Islet of Langerhans (tissue), 1 donor: ENCODE measurements at regions not wholly inside any gene's neighbourhood (a gene's known extent, or its start where the extent isn't known, plus 50 kb on each side); places are given as distances from the start of the nearest gene placed in this dataset.

Experiments
- FAIRE-seq: peaks from one replicate; lab custom pipeline; 2011; peaks lifted over from hg19 to GRCh38; lab: Jason Lieb, UNC

DNA sequence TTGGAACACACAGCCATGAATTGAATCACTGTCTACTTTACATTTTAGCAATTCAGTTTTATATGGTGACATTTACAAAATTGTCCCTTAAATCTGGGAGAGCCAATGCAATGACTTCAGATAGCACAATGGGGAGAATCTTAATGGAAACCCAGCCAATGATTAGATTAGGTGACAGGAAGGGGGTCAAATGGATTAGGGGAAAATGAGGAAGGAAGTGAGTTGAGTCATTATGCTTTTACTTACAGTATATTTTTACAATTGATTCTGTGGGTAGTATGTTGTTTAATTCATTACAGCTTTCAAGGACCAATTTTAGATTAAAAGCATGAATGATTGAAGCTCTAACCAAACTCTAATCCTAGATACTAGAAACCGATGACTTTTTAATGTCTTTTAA is 229.8 kb downstream of the SOX4 start:
- FAIRE-seq = no peak

DNA sequence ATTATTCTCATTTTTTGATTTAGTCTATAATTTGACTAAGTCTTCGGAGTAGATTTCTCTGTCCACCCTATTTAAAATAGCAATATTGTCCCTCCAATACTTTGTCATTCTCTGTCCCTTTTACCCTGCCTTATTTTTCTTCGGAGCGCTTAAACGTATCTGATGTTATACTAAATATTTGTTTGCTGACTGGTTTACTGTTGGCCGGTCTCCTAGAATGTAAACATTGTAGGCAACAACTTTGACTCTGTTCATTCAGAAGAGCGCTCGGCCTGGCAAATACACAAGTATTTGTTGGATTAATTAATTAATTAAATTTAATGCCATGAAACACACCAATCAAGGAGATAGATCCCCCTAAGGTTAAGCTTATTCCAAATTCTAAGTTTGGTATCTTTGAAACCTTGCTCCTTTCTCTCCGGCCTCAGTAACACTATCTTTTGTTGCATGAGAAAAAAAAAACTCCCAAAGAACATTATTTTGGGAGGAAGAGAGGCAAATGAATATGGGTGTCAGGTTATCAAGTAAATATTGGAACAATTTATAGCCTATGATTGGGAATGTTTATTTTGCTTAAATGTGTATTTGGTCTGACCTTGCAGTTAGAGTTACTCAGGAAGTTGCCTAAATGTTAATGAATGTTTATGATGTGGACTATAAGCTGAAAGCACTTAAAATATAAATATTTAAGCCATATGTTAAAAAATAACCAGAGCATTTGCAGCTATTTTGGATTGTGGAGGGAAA is 231.1 kb downstream of the SOX4 start:
- no peak for FAIRE-seq

DNA sequence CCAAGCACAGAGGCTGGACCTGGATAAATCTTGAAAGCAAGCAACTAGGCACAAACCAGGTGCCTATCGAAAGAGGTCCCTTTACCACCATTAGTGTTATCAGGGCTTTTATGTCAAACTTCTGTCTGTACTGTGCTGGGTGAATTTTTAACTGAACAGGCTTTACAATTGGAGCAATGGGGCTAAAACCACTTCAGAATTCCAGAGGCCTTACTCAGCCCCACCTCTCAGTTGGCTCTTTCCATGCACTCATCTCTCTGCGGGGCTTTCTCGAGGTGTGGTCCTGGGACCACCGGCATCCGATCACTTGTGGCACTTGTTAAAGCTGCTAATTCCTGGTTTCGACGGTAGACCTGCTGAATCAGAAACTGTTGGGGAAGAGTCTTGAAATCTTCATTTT is 232.5 kb downstream of the SOX4 start:
- no peak for FAIRE-seq

DNA sequence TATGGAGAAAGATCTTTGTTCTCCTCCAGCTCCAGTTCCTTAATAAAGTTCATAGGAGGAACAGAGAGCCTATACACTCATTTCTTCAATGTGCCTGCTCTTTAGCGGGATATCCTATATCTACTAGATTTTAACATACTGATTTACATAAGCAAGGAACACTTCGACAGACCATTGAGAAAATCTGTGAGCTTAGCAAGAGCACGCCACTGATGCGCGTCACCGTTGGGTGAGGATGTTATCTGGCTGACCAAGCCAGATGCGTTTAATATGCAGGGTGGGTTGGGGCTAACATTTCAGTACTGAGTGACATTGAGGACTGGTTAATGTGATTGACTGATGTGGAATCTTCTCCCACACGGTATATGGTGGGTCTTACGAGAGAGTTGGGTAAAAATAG is 233.4 kb downstream of the SOX4 start:
- FAIRE-seq = no peak

DNA sequence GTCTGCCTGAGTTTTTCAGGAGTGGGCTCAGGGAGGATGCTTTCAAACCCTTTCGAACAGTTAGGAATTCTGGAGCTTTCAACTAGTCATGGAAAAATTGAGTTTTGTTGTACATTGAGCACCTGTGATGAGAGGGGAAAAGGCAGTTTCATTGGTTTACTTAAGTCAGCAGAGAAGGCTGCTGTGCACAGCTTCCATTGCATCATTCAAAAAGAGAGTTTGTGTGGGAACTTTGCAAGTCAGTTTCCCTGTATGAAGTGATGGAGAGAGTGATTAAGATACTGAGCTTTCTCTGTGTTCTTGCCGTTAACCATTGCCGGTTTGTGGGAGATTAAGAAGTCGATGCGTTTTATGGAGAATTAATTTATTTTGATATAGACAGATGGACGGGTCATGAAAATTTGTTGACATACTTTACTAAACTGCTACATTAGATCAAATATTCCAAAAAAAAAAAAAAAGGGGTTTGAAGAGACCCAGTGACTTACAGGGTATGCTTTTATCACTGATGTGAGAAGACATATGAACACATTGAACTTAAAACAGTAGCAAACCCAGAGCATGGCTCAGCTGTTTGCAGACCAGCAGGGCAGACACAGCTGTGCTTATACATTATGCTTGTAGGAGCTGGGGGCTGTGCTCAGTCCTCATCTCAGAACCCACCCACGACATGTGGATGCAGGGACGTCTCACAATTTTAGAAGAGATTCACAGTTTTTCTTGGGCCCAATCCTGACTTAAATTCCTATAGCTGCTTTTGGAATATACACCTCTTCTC is 234.1 kb downstream of the SOX4 start:
- FAIRE-seq = no peak

DNA sequence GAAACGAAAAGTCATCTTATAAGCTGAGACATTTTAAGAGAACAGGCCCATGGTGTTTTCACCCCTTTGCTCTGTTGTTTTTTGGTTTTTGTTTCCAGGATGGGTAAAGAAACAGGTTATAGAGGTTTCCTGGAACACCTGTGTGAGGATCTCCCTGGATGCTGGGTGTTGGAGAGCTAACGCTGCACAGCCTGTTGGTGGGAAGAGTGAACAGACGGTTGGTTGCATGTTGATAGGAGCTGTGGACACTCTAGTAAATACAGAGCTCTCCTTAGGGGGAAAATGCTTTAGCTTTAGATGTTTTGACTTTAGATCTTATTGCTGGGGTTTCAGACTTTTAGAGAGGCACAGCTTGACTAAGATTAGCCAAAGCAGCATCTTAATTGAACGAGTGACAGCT is 235.2 kb downstream of the SOX4 start:
- FAIRE-seq = no peak

DNA sequence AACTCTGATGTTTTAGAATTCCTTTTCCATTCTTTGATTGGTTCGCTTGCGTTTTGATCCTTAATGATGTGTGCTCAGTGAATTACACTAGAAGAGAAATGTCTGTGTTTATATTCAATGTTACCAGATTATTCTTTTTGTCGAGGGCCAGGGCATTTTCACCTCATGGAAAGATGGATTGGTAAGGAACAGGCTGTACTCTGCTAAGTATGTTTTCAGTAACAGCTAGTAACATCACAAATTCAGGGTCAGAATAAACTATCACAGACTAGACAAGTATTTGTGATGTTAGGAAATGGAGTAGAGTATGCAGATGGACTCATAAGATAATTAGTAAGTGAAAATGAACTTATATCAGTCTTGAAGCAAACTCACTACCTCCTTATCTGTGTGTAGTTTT is 235.6 kb downstream of the SOX4 start:
- no peak for FAIRE-seq

DNA sequence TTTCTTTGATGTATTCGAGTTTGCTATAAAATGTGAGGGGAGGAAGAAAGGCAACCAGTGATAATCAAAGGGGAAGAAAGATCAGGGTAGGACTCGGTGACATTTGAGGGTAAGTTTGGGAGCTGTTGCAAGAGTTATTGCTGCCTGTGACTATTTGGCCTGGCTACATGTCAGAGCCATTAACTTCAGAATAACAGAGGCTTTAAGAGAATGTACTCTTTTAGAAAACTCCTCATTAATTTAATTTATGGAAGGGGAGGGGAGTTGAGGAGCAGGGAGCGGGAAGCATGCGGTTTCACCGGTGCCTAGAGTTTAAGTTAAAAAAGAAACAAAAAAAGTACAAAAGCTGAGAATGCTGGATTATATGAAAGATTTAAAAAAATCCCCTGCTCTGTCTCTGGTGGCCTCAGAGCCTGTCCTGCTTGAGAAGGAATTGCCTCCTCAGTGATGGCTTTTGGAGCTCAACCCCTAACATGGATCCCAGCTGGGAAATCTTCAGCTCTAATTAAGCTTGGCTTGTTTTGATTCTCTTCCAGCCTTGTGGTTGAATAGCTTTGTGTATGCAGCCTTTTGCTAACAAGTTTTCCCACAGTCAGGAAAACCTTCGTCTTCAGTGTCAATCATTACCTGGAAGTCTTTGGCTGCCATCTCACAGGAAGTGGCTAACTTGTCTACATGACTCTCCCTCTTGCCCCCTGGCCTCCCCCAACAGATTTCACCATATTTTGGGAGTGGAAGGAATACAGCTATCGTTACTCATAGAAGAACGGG is 238.2 kb downstream of the SOX4 start:
- FAIRE-seq = no peak

DNA sequence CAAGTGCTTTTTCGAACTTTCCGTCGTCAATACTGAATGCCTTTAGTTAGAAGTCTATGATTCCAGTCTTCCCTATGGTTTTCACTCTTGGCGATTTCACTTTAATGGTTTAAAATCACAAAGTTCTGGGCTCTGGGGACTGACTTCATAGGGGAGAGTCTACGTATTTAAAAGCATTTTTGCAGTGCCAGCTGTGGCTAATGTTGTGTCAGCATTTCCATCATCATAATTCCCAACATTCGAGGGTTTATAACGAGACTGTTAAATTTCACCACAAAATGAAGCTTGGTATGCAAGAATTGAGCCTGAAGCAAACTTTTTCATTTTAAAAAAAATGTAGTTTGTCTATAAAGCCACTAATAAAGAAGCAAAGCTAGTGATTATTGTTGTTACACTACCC is 242.7 kb downstream of the SOX4 start:
- no peak for FAIRE-seq

DNA sequence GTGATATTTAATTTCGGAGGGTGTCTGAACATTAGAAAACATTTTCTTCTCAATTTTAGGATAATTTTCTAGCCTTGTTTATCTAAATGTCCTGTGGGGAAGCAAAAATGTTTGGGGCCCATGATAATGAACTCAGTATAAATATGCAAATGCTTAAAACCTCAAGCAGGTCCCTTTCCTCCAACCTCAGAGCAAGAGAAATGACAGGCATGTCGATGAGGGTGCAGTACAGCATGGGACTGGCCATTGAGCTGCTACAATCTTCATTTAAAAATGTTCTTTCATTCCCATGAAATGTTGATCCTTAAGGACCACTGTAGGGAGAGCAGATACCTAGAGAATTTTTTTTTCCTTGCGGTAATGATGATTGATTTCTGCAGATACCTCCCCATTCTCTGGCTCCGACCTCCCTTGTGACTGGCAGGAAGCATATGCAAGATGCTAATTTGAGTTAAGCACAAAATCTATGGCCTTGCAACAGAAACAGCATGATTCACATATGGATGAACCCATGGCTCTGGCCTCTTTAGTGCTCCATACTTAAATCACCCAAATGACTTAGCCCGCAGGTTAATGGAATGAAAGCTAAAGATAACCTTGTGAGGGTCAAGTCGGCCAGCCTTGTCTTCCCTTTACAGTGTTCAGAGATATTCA is 243.3 kb downstream of the SOX4 start:
- no peak for FAIRE-seq

DNA sequence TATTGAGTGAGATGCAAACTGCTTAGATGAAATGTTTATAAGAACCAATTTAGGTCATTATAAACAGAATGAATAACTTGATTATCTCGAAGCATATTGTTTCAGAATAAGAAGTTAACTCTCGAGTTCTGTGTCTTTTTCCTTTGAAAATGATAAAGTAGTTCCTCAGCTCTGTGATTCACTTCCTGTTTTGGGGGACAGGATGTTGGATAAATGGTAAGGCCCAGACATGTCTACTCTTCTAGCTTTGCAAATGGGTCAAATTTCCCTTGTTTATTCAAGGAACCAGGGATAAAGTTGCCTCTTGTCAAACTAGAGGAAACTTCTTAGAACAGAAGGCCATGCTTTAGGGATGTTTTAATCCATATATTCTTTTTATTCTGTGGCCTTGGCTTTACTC is 246.9 kb downstream of the SOX4 start:
- no peak for FAIRE-seq

DNA sequence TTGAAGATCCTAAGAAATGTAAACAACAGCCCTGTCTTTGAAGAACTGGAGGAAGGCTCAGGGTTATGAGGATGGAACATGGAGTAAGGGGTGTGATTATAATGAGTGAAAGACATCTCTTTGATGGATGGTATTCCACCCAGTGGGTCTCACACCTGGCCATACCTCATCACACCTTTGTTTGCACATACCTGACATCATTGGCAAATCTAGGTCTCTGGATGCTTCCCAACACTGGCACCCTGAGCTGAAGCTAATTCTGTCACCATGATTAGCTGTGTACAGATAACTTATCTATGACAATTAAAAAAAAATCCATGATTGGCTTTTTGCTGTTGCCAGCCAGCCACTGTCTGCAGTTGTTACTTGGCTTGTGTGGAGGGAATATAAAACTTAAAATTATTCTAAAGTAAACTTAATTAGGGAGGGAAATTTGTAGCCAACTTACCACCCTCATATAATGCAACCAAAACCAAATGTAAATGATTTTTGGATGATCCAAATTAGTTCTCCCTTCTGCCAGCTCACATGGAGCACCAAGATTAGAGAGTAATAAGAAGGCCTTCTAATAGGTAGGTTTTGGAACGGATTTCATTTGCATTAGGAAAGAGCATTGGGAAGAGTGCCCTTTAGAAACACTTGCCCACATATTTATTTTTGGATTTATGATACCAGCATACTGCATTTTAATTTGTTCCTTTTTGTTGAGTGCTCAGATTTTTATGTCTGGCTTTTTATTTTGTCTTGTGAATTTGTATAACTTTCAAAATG is 249.5 kb downstream of the SOX4 start:
- FAIRE-seq = no peak

DNA sequence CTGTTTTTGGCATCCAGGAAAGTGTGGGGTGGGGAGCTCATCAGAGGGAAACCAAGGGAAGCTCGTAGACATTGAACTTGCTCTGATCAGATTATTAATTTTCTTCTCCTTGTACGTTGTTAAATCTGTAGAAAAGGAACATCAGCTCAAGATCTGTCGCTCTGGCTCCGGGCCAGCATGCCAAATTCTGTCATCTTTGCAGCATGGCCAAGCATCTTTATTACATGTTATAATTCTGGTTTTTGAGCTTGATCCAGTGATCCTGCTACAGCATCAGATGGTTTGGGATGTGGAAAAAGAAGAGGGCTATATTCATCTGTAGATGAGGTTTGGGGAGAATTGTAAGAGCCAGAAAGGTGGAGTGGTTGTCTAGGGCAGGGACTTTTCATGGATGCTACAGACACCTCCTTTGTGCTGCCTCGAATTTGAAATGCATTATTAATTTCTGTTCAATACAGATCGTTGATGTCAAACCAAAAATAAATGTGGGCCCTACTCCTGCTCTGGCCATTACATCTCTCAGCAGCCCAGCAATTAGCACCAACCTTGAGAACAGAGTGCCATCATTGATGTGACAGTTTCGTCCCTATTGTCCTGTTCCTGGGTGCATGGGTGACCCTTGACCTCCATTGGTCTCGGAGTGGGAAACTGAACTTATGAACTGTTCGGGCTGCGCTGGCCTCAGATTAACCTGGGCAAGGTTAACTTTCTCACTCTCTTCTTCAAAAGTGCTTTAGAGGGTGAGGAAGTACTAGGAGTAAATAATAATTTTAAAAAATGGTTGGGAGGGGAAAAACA is 250.8 kb downstream of the SOX4 start:
- no peak for FAIRE-seq

DNA sequence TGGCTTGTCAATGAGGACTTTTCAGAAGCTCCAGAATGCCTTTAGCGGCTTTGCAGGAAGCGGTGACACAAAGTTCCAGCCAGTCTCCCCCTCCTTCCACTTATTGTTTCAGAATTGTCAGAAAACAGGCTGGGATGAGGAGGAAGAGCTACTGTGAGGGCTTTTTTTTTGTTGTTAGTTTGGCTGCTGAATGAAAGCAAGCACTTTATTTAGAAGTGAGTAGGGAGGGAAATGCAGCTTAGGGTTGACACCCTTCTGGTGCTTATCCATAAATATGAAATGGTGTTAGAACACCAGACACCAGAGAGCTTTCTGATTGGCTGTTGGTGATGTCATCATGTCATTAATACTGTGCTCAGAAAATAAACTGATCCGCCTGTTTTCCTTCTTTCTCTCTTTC is 251.5 kb downstream of the SOX4 start:
- no peak for FAIRE-seq

DNA sequence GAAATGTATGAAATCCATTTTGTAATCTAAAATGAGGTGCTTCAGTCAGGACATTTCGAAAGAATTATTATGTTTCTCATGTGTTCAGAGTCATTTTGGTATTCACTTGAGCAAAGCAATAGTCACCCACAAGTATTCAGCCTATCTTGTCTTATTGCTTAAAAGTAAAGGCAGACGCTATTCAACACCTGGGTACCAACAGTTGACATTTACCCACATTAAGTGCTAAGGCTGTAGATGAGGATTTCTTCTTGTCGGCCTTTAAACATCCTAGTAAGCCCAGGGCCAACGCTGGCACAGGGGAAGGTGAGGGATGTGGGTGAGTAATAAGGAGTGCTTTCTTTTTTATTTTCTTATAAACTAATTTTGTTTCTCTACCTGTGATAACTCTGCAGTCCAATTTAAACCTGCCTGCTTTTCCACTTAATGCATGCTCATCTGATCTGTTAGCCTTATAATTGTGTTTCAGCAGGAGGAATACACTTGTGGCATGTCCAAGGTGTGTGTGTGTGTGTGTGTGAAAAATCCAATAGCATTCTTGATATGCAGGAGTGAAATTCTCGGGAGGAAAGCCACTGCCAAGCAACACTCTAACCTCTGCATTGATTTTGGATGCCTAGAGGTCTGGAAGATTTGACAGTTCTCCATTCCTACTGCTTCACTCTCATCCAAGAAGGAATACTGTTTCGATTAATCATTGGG is 252.0 kb downstream of the SOX4 start:
- FAIRE-seq = no peak

DNA sequence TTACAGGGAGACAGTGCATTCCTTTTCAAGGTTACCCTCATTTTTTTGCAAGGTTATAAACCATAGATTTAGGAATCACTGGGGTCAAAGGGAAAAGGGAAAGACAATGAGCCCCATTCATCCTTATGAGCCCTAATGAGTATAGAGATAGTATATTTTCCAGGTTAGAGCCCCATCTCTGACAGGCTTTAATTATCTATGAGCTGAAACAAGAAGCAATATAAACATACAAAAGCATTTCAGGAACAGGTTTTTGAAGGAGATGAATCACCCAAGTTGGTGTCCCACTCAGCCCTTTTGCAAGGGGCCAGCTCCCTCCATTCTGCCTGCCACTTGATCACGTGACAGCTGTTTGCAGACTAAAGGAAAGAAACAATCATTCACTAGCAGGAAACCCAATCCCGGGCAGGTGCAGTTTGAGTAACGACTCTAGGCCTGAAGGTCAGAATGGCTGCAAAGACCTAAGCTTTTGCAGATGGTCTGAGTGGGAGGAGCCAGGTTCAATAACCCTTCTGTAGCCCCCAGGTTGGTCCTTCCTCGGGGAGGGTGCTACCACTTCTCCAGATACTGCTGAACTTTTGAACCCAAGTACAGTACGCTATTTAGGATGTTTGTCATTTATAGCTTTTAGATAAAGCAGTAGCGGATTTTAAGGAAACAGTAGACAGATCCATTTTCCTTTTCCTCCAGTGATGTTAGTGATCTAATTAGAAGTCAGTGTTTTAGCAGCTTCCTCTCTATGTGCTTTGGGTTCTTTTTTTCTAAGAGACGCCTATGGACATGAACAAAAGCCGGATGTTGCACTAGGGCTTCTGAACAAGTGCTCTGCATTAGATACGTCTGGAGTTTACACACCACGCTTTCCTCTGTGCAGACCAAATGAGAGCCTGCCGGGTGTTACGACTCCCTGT is 253.2 kb downstream of the SOX4 start:
- no peak for FAIRE-seq

DNA sequence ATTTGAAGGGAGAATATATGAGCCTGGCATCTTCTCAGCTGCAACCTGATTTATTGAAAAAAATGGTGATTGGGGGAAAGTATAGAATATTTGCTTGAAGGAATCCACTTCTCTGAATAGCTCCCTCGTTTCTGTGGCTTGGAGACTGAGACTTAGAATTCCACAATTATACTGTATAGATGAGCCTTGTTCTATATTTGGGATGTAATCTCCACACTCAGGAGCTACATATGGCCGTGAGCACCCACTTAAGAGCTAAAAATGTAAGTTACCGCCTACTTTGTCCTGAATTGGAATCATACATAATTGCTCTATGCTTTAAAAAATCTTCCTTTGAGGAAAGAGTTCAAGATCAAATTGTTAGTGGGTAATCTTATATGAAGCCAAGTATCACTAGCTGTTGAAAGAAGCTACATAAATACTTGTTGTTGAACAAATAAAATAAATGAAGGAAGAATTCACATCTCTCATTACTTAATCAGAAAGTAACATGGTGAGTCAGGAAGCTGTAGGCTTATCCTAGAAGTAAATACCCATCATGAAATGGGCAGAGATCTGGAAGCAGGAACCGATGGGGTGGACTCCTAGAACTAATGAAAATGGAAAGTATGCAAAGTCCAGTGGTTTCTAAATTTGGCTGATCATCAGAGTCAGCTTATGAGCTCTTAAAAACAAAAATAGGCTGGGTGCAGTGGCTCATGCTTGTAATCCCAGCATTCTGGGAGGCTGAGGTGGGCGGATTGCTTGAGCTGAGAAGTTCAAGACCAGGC is 254.3 kb downstream of the SOX4 start:
- no peak for FAIRE-seq

DNA sequence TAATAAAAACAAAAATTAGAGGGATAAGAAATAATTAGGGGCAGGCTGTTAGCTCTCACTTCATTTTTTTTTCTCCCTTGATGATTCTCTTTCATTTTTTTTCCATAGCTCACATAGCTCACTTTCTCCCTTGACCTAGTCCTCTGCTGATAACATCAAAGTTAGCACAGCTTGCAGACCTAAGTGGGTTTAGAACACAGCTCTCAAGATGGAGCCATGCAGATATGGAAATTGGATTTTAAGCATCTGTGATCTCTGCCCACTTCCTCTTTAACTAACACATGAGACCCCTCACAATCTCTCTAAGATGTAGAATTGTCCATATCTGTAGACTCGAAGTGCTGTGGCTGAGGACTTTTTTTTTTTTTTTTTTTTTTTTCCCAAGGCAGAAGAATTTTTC is 257.1 kb downstream of the SOX4 start:
- FAIRE-seq = no peak
